ENCODE measurements at regions not wholly inside any gene's neighbourhood (a gene's known extent, or its start where the extent isn't known, plus 50 kb on each side); places are given as distances from the start of the nearest gene placed in this dataset.

- DNase-seq: no peak
Measured at GRCh38 chr2:146040051-146040450, 1520.1 kb upstream of the ZEB2 start.

DNA sequence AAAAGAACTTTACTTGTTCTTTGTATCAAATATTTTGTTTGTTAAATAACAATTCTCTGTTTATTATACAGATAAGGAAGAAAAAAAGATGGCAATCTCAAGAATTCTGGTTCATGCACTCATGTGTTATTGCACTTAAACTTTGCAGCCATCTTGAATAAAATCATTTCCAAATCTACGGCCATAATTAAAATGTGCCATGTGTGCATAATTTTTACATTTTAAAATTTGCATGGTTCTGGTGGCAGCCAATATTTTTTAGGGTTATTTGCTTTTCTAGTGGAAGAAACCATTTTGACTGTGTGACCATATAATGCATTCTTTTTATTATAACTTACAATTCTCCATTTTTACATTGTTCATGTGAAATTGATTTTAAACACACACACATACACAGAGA is 1518.1 kb upstream of the ZEB2 start:
- no peak for DNase-seq

DNA sequence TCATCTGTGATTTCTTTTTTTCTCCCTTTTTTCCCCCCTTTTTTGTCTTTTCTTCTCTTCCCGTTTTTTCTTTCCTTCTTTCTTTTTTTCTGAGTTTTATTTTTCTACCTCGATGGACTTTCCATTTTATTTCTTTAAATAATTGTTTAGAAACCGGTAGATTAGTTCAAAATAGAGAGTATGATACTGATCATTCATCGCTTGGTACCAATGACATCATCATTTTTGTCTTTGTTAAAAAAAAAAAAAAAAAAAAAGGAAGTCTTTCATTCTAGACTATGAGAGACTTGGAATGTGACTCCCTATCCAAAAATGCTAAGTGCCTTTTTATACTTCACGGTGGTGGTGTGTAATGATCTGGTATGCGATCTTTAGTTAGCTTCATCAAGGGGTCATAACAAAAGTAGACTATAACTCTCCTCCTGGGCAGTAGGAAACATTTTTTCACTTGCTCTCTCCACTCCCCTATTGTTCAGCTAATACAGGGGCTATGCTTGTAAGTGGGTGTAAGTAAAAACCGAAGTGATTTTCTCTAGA is 1517.5 kb upstream of the ZEB2 start:
- DNase-seq: no peak

GRCh38 chr2:146031158-146031557 is 1511.2 kb upstream of the ZEB2 start:
- no peak for DNase-seq

- no peak for DNase-seq
Measured at GRCh38 chr2:146027156-146027555, 1507.2 kb upstream of the ZEB2 start.

GRCh38 chr2:146025519-146025918 is 1505.6 kb upstream of the ZEB2 start:
- DNase-seq: no peak

GRCh38 chr2:146024212-146024743 is 1504.4 kb upstream of the ZEB2 start:
- DNase-seq: no peak

DNA sequence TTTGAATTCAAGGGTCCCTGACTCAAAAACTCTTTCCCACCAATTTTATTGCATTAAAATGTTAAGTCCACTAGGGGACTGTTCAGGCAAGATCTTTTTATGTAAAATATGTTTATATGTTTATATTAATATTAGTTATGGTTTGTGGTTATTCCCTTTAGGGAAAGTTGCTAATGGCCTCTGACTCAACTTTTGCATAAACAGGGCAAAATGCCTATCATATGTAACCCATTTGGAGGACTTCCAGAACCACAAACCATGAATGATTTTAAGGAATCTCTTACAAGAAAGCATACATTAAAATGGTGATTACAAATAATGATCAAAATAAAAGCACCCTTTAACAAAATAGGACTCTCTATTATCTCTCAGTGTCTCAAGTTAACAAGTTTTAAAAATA is 1484.5 kb upstream of the ZEB2 start:
- no peak for DNase-seq

- DNase-seq: no peak
Measured at GRCh38 chr2:146003337-146003736, 1483.4 kb upstream of the ZEB2 start.

DNA sequence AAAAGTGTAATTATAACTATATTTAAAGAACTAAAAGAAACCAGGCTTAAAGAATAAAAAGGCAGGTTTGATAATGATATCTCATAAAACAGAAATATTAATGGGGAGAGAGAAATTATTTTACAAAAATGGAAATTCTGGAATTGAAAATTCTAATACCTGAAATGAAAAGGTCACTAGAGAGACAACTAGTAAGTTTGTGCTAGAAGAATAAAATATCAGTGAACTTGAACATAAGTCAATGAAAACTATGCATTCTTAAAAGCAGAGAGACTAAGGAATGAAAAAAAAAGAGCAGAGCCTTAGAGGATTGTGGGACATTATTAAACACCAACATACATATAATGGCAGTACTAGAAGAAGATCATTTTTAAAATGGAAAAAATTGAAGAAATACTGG is 1475.0 kb upstream of the ZEB2 start:
- no peak for DNase-seq

GRCh38 chr2:145992572-145992971 is 1472.7 kb upstream of the ZEB2 start:
- no peak for DNase-seq

DNA sequence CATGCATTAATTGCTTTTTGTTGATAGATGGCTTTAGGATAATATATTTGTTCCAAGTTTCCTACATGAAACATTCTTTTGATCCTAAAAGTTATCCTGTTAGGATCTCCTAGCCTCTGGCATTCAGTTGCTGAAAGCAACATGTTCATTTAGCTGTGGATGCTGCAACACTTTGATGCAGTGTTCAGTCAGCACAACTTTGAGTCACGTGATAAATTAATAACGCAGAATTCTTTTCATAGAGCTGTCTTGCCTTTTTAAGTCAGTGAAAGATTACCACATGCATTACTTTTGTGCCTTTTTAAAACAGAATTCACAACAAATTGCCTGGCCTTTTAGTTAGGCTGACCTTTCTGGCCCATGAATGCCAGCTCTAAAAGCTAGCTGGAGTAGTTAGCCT is 1467.9 kb upstream of the ZEB2 start:
- DNase-seq: no peak

DNA sequence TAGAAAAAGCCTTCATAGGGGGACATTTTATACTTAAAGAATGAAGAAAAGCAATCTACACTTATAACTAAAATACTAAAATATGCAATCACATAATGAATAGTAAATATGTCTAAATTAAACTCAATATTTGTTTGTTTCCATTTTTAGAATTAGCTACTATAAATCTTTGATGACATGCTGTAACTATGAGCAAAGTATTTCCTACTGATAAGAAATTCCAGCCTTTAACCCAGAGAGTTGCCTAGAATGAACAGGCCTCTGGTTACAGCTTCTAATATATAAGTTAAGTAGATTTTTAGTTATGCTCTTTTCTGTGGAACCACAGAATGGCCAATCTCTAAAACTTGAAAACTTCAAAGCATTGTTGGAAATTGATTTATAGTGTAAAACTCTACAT is 1465.6 kb upstream of the ZEB2 start:
- no peak for DNase-seq

GRCh38 chr2:145984580-145984979 is 1464.7 kb upstream of the ZEB2 start:
- DNase-seq: no peak

- DNase-seq: no peak
Measured at GRCh38 chr2:145980318-145980717, 1460.4 kb upstream of the ZEB2 start.

DNA sequence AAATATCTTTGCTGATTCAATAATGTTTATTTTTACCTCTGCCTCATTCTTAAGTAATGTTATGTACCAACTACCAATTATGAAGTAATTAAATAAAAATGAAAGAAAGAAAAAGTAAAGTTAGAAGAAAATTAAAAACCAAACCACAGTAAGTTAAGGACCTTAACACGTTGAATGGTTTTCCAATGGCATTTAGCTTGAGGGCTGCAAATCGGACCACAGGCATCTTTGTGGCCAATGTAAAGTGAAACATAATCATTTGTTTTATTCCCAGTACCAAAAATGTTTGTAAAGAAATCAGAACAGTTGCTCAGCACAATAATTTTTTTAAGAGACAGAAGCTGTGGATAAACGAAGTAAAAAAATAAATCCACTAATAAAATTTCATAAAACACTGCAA is 1455.5 kb upstream of the ZEB2 start:
- DNase-seq: no peak

DNA sequence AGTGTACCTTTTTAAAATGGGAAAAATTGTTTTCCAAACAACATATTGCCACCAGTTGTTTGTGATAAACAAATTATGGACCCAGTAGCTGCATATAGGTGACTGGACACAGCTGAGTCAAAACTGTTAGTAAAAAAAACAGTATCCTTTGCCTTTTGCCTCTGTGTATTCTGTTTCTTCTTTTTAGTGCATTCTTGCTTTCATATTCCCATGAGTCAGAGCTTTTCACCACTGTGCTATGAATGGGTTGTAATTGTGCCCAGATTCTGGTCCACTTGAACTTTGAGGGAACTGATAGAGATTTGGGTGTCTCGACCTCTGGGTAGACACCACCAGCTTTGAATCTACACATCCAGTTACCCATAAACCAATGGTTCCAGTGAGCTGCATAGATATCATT is 1441.9 kb upstream of the ZEB2 start:
- DNase-seq: no peak

- no peak for DNase-seq
Measured at GRCh38 chr2:145960479-145961163, 1440.7 kb upstream of the ZEB2 start.

DNA sequence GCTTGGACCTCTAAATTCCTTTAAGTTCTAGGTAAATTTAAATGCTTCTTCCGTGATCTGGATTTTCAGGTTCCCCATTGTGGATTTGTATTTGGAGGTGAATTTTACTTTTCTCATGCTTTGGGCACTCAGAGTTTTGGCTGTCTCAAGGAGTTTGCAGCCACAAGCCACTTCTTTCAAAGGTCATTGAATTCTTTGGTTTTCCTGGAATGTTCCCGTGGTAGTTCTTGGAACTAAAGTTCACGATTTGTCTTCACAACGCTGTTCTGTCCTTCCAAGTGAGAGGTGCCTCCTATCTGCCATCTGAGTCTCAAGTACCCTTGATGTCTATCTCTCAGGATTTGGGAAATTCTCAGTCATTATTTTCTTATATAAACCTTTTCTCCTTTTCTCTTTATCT is 1438.7 kb upstream of the ZEB2 start:
- no peak for DNase-seq

GRCh38 chr2:145957929-145958328 is 1438.0 kb upstream of the ZEB2 start:
- no peak for DNase-seq

DNA sequence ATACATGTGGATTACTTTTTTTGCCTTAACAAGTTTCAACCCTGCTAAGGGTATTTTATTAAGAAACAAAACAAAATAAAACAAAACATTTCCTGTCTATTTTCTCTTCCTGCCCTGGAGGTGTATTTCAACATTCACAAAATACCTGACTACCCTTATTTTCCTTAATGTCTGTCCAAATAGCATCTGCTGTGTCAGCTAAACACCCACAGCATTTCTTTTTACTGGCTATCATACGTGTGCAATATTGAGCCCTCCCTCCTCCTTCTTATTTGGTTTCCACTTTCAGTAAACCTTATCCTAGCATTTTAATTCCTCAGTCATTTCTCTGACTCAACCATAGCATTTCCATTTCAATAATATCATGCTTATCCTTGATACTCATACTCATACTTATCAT is 1420.0 kb upstream of the ZEB2 start:
- DNase-seq: no peak

GRCh38 chr2:145935016-145935415 is 1415.1 kb upstream of the ZEB2 start:
- no peak for DNase-seq

DNA sequence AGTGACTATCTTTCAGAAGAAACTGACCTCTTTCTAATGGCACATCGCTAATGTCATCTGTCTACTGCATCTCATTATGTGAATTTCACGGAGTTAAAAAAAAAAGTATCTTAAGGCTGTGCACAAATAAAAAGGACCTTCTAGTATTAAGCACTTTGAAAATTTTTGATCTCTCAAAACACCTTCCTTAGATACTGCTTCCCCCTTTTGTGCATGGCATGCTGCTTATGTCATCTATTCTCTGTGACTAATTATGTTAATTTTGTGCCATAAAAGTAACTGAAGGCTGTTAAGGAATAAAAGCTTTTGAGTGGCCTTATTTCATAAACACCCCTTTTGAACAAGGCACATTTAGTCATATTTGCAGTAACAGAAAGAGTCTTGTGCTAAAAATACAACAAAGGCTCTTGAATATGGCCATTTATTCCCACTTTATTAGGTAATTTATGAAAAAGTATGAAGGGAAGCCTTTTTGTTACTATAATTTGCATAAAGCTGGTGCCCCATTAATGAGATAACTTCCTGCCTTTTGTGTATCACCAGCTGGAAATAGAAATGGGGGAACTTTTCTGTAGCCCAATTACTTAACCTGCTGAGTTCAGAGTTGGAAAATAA is 1412.0 kb upstream of the ZEB2 start:
- DNase-seq: no peak

DNA sequence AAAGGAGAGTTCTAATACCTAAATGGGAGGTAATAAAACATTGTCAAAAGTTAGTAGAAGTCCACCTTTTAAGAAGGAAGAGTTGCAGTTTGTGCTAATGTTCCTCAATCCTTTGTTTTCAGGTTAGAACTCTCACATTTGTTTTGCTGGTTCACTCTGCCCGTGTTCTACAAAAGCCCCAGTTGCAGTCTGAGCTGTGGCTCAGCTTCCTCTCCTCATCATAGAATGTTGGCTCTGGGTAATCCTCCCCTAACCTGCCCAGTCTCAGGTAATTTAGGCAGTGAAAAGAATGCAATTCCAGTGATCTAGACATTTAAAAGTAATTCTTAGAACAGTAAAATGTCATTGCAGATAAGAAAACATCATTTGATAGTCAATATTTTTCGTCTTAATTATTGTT is 1410.4 kb upstream of the ZEB2 start:
- no peak for DNase-seq

Measured in CD4-positive, alpha-beta T cell treated with Interleukin-10 for 1 hour (primary cell).